HG03439 (cell line): ENCODE measurements at regions not wholly inside any gene's neighbourhood (a gene's known extent, or its start where the extent isn't known, plus 50 kb on each side); places are given as distances from the start of the nearest gene placed in this dataset.
A peak's percentile ranks its signal among the peaks of the same experiment; 100 is the strongest.

ENCODE experiments used
- ATAC-seq: cut with Tn5 transposase; IDR thresholded peaks from one replicate; pipeline ENCODE4 v1.9.1; 2021; ENCODE audit warnings: mild to moderate bottlenecking, moderate library complexity; ENCODE audit not compliant: unreplicated experiment

DNA sequence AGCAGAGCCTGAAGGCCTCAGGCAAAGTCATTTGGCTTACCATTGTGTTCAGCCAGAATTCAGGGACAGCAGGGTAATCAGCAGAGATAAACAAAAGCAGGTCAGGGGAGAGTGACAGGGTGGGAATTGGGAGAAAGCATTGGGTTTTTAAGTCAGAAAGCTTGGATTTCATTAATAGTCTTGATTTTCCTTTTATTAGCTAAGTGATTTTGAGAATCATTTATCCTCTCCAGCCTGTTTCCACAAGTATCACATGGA lies 410.1 kb downstream of the HNRNPD start:
- ATAC-seq: no peak

DNA sequence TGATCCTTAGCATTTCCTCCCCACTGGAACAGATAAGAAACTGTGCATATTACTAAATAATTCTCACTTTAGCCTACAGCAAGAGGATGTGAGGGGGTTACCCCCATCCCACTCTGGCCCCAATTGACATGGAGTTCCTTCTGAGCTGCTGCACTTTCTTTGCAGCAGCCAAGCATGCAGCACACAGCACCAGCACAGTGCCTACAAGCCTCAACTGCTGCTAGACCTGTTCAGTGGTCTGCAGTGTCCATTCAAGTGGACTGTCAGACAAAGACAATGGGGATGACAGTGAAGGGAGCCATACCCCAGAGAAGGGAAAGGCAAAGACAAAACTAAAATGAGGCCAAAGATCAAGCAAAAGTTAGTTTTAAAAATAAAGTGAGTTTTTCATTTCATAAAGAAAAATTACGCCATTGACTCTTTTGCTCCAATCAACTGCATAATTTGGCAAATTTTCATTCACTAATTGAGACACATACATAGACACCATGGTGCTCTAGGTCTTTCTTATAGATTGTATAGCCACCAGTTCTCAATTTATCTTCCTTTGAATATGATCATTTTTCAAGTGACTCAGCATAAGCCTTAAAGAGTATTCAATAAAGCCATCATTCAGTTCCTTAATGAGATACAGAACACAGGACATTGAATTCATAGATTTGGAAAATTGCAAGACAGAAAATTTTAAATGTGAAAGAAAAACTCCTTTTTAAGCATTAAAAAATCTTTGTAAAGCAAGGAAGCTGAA lies 410.6 kb downstream of the HNRNPD start:
- no peak for ATAC-seq

DNA sequence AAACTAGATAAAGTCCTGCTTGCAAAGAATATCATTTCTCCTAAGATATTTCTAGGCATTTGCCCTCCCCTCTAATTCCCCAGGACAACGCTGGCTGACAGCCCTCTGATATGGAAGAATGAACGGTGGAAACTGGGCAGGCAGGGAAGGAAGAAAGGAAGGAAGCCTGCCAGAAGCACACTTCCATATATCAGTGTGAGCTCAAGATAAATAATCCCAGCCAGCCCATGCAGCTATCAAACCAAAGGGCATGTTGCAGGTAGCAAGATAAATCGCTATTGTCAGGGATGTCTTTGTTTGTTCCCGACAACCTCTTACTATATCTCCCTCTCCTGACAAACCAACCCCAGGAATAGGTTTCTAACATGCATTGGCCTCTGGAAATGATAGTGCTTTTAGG lies 412.8 kb downstream of the HNRNPD start:
- no peak for ATAC-seq

DNA sequence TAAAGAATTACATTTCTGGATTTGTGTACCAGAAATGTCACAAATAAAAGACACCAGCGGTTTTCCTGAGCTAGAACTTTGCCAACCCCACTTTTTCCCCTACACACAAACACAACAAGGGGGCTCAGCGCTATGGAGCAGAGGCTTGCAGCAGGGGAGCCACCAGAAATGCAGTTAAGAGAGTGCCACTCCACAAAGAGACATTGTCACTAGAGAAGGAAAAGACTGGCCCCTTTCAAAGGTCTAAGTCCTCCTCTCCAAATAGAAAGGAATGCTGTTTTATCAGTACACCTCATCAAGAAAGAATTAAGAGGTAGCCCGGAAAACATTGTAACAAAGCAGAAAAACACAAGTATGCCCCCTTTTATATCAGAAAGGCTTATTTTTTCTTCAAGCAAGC lies 419.5 kb downstream of the HNRNPD start:
- no peak for ATAC-seq

DNA sequence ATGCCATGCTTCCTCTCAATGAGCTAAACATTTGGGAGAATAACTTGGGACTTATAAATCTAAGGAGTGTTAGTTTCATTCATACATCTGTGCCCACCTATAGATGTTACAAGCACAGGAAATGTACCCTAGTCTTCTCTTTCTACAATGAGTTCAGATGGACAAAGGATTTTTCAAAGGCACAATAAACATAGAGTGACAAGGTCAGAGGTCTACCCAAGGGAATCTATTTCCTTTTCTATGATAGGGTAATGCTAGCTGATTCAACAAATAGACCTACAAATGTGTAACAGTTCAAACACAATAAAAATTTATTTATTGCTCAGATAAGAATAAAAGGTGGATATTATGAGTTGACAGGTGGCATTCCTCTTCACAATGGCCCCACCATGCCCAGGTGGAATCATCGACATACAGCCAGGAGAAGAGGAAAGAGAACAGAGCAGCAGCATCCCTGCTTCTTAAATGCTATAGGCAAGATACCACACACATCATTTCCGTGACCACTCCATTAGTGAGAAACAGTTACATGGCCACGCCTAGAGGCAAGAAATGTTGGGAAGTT lies 421.8 kb downstream of the HNRNPD start:
- no peak for ATAC-seq

DNA sequence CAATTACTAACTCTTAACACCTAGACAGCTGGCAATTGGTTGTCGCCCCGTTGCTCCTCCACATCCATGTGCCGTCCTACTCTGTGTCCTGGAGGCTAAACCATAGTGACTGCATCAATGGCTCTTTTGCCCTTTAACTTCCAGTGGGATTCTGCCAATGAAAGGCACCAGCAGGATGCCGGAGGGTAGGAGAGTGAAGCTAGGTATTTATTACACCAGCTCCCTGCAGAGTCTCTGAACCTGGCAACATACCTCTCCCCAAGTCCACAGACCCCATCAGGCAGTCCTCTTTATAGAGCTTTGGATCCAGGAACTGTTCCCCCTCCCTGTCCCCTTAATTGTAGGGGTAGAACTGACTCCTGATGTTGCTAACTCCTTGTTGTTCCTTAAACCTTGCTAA lies 426.8 kb downstream of the HNRNPD start:
- ATAC-seq: no peak

DNA sequence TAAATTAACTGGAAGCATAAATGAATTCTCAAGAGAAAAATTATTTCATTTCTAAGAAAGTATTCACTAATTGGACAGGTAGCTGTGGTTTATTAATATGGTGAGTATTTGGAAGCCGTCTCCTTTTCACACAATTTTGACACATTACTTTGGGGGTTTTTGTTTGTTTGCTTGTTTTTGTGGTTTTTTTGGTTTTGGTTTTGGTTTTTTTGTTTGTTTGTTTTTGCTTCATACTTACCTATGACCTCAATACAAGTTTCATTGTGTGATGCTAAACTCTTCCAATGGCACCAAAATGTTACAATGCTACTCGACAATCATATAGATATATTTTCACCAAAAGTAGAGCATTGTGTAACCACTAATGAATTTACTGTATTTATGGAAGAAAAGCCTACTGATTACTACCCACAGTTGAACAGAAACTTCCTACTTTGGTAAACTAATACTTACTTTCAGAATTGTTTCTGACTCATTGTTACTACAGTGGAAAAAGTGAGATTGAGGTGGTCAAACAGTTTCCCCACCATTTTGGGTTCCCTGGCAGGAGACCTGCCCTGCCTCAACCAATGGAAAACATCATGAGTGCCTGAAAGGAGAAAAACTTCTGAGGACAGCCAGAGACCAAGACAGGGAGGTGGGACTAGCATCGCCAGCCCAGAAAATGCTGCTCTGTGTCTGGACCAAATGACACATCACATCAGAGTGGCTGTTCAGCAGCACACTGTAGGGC lies 443.1 kb downstream of the HNRNPD start:
- no peak for ATAC-seq

DNA sequence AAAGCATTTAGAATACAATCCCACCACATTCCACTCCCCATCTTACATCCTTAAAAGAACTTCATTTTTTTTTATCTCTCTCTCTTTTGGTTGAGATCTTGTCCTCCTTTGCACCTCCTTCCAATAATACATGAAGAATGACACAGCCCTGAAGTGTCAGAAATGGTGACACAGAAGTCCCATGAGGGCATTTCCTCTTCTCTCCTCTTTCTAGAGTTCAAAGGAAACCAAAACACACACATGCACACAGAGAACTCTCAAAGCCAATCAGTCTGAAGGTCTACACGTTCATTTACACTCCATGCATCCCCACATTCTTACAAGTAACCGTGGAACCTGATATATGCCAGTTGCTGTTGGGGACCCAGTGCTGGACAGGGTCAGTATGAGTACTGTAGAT lies 450.7 kb downstream of the HNRNPD start:
- no peak for ATAC-seq

DNA sequence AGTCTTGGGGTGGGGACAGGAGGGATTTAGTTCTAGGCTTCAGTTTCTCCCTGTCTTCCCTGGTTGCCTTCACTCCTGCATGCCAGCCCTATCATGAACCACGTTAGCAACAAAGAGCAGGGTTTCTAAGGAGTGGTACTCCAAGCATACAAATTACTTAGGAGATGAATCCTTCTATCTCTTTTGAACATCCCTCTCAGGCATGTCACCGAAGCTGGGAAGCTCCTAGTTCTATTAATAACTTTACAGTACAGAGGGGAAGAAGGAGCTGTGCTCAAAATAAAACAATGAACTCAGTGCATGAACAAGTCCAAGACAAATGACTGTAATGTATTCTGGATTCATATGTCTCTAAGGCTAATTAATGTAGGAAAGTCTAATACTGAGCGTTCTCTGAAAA lies 450.6 kb upstream of the RASGEF1B start:
- no peak for ATAC-seq

DNA sequence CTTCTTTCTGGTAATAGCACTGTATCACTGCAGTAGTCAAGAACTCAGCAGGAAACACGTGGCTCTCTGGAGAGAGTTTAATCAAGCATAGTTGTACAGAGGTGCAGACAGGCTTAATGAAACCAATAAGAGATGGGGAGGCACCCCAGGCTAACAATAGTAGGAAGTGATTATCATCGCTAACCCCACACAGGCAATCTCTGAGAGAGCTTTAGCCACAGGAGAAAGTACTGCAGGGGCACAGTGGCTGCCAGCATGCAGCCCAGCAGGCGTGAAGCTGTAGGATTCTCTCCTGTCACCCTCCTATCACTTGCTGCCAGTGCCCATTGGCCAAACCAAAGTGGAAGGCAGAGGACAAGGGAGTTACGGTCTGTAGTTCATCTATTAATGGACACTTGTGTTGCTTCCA lies 450.0 kb upstream of the RASGEF1B start:
- ATAC-seq: no peak

DNA sequence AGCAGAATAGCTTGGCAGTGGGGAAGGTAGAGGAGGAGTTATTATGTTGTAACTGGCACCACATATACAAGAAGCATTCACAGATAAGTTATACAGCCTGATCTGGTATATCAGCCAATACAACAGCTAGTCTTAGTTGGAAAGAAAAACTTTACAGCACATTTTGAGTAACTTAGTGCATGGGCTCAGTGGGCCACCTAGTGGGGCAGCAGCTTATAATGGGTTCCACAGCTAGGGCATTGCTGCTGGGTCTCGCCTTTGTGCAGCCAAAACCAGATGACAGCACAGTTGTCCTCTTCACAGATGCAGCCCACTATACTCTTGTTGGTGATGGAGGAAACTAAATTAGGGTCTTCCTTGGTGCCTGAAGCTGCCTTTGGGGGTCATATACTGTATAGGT lies 448.1 kb upstream of the RASGEF1B start:
- ATAC-seq: no peak

DNA sequence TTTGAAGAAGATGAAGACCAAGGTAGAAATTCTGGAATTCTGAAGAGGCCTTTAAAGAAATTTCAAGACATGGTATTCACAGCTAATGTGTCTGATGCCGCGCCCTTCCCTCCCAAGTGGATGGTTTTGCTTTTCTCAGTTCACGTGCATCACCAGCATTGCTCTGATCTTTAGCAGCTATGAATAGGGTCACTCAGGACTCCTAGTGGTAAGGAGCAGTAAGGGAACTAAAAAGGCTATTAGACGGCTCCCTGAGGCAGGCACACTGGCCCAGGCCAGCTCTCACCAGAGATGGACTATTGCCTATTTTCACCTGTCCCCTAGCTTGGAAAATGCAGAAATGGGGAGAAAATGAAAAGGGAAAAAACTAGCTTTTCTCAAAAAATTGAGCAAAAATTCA lies 447.5 kb upstream of the RASGEF1B start:
- ATAC-seq: no peak

DNA sequence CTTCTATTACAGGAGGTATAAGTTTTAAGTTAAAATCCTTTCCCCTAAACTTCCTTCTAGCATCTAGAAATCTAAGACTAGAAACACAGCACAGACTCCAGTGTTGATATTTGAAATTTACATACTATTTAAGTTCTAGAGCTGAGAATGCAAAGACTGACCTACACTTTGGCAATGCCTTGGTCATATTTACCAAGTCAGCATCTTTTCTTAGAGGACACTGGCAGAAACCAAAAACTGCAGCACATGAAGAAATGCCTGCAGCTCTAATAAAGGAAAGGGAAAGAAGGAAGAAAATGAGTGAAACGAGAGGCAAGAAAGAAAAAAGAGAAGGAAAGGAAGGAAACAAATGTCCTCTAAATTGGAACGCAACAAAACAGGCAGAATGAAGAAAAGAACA lies 443.7 kb upstream of the RASGEF1B start:
- ATAC-seq: no peak

DNA sequence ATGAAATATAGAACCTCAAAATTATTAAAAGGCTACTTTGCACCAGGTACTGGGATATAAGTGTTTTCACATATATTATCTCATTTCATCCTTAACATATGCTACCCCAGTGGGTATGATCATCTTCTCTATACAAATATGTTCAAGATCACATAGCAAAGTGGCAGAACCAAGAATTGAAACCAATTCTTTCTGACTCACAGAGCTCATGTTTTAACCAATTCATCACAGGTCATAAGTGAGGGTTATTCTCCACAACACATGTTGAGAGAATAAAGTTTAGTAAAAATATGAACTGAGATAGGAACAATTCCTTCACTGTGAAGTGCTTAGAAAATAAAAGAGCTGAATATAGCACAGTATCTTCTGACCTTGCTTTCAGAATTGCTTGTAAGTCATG lies 442.9 kb upstream of the RASGEF1B start:
- no peak for ATAC-seq

DNA sequence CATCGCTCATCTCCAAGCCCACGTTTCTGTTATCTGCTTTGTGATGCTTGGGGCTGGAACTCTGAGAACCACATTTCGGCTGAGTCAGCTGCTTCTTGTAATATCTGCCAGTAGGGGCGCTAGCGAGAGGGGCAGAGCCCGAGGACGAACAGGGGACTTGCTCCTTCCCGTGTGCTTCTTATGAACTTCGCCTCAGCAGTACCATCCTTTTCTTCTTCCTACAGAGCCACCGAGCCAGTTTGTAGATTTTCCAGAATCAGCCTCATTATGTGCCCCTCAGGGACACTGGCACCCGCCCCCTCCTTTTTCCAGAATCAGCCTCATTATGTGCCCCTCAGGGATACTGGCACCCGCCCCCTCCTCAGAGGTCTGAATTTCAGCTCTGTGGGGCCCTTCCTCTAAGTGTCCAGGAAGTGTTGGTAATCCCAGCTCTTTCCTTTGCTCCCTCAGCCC lies 441.7 kb upstream of the RASGEF1B start:
- ATAC-seq: peak; percentile 85

DNA sequence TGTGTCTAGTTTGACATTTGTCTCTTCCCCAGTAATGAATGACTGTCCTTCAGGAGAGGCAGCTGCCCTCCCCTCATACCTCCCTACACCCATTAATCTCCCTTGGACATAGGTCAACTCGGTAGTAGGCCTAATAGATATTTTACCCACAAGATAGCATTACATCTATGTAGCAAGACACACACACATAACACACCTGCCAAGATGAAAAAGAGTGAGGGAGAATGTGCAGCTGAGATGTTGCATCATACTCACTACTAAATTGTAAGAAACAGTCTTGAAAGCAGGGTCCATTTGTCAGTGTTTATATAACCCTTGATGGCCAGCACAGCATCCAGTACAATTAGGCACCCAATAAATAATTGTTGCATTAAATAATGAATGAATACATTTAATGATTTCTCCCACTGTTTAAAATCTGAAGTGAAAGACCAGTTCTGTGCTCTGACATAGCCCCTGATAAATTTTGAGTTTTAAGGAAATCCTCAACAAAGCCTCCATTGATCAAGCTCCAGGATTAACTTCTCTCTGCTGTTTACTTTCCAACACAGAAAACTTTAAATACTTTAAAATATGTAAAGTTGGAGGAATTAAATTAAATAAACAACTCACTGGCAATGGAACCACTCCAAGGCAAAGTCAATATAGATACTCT lies 440.8 kb upstream of the RASGEF1B start:
- no peak for ATAC-seq

DNA sequence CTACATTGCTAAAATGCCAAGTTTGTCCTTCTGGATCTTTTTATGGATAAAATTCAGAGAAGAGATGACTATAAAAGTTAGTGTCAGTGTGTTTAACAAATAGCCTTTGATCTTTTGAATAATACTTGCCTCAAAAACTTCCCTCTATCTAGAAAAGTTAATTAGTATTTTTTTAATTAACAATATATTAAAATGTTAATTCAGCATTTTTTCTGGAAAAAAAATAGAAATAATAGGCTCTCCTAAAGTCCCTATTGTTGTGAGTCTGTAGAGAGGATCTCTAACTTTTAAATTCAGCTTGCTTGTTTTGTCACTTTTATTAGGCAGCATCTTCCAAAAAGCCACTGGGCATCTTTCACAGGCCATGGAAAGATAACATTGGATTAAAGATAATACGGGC lies 435.2 kb upstream of the RASGEF1B start:
- ATAC-seq: no peak

DNA sequence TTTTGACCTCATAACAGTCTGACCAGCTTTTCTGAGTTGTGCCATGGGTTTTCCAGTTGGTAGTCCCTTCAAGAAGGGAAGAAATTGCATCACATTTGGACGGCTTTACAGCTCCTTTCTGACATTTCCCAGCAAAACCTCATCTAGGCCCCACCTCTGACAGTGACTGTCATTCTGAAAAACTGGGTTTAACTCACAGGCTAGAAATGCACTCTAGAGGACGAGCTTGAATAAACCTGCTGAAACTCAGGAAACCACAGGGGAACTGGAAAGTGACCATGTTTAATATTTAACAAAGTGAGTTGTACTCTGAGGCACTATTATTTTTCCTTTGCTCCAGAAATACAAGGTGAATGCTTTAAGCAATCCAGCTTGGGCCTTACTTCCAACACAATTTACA lies 434.3 kb upstream of the RASGEF1B start:
- peak; percentile 95 for ATAC-seq

DNA sequence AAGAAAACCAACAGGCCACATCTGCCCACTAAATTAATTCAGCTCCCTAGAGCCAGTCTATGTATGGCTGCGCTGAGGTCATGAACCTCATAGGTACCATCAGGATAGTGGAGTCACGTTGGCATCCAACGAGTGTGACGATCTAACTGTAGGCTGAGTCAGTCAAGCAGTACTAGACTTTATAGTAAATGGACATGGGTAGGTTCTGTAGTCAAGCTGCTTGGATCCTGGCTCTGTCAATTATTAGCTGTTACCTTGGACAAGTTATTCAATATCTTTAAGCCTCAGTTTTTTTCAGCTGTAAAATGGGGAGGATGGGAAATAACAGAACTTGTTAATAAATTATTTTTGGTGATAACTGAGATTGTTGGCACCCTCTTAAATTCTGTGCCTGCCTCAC lies 432.4 kb upstream of the RASGEF1B start:
- ATAC-seq: no peak

DNA sequence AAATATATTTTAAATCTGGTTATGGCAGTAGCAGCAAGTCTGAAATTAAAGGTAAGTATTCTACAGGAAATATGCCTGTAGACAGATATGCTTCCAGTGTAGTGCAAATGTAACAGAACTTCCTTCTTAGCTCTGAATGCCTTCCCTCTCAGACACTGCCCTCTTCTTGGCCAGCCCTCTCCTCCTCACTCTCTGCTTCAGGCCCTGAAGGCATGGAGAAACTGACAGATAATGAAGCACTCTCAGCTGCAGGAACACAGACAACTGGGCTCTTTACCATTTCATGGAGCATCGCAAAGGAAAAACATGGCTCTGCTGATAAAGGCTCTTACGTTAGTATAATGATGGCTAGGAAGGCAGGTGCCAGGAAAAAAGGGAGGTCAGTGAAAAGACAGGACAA lies 431.5 kb upstream of the RASGEF1B start:
- ATAC-seq: no peak

DNA sequence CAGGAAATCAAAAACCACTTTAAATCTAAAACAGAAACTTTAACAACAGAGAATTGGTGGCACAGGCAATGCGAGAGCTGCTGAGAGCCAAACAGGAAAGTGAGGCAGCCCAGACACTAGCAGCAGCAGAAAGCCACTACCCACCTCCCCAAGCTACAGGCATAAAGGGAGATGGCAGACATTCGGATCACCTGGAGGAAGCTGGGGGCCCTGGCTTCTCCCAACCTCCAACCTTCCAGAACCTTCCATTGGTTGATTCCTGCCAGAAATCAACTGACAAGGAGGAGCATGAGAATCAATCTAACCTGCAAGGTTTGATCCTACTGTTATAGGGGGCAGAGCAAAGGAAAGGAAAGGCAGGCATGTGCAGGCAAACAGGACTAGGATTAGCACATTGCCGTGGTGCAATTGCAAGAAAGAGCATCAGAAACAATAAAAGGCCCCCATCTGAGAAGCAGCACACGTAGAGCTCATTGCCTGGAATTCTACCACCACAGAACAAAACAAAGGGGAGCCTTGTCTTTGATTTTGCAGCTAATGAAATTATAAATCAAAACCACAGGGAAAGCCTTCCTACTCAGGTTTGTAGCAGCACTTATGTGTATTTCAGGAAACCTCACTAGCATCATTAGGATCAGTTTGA lies 427.3 kb upstream of the RASGEF1B start:
- no peak for ATAC-seq

DNA sequence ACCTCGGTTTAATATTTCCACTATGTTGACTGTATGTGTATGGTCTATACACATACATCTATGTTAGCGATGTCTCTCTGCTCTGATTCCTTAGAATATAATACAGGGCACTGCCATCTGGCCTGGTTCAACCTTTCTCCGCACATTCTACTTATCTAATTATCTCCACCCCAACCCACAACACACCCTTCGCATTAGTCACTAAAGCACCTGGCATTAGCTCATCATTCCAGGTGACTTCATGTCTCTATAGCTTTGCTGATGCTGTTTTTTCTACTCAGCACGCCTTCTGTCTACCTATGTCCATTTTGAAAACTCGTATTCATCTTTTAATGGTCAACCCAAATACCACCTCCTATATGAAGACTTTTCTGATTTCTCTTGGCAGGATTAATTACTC lies 425.2 kb upstream of the RASGEF1B start:
- ATAC-seq: no peak
